Liver (tissue), 8 donors: ENCODE measurements at regions not wholly inside any gene's neighbourhood (a gene's known extent, or its start where the extent isn't known, plus 50 kb on each side); places are given as distances from the start of the nearest gene placed in this dataset.

Experiments used
- DNase-seq: peaks from one replicate; pipeline ENCODE4 v3.0.0-alpha.2; 2017; ENCODE audit warnings: low spot score
- H3K27ac ChIP-seq, 2 donors: one replicate each; pipeline ENCODE4 v1.7.0; 2013; ENCODE audit warnings: inconsistent platforms in 2 of 2, low read length in 2 of 2, control low read depth in 1 of 2, low read depth in 1 of 2, mild to moderate bottlenecking in 1 of 2
- H3K27me3 ChIP-seq, 4 donors: one replicate each; pipeline versions ENCODE4 v1.6.1 to v1.7.0; 2013; ENCODE audit warnings: low read length in 3 of 4, inconsistent platforms in 1 of 4, mild to moderate bottlenecking in 1 of 4, moderate library complexity in 1 of 4; ENCODE audit not compliant: control insufficient read depth in 4 of 4, insufficient read depth in 4 of 4
- H3K36me3 ChIP-seq, 4 donors: one replicate each; pipeline versions ENCODE4 v1.6.1 to v1.7.0; 2013; ENCODE audit warnings: low read length in 3 of 4, mild to moderate bottlenecking in 3 of 4, low read depth in 1 of 4, moderate library complexity in 1 of 4; ENCODE audit not compliant: control insufficient read depth in 4 of 4, insufficient read depth in 3 of 4
- H3K4me1 ChIP-seq, 4 donors: one replicate each; pipeline versions ENCODE4 v1.6.1 to v1.7.0; 2013; ENCODE audit warnings: low read length in 3 of 4, mild to moderate bottlenecking in 3 of 4, moderate library complexity in 1 of 4; ENCODE audit not compliant: control insufficient read depth in 4 of 4, insufficient read depth in 4 of 4
- H3K4me3 ChIP-seq, 3 donors: one replicate each; pipeline versions ENCODE4 v1.6.1 to v1.7.0; 2013; ENCODE audit warnings: low read length in 3 of 3, control low read depth in 1 of 3, low read depth in 1 of 3, mild to moderate bottlenecking in 1 of 3
- H3K9ac ChIP-seq, 2 donors: one replicate each; pipeline ENCODE4 v1.7.0; 2013; ENCODE audit warnings: low read length in 2 of 2, mild to moderate bottlenecking in 2 of 2, moderate library complexity in 2 of 2, control low read depth in 1 of 2, low read depth in 1 of 2
- H3K9me3 ChIP-seq, 4 donors: one replicate each; pipeline versions ENCODE4 v1.6.1 to v1.7.0; 2013; ENCODE audit warnings: low read length in 3 of 4; ENCODE audit not compliant: control insufficient read depth in 4 of 4
- ATF3 ChIP-seq: IDR thresholded peaks from 2 replicates; pipeline ENCODE4 v1.6.1; 2016; ENCODE audit warnings: antibody characterized with exemption
- EGR1 ChIP-seq, 2 donors: IDR thresholded peaks; 2 replicates each; pipeline ENCODE4 v1.6.1; 2016 to 2018; ENCODE audit warnings: antibody characterized with exemption in 2 of 2, low read depth in 2 of 2
- FOXA1 ChIP-seq: IDR thresholded peaks from 2 replicates; pipeline ENCODE4 v1.6.1; 2016; ENCODE audit warnings: antibody characterized with exemption
- FOXA2 ChIP-seq: IDR thresholded peaks from 2 replicates; pipeline ENCODE4 v1.6.1; 2016; ENCODE audit warnings: antibody characterized with exemption
- GABPA ChIP-seq, 2 donors: IDR thresholded peaks in 1 of 2; conservative IDR thresholded peaks in 1 of 2; 2 replicates each; pipeline ENCODE4 v1.6.1; 2016; ENCODE audit warnings: antibody characterized with exemption in 2 of 2, mild to moderate bottlenecking in 1 of 2, moderate library complexity in 1 of 2
- HNF4A ChIP-seq, 2 donors: conservative IDR thresholded peaks; 2 replicates each; pipeline ENCODE4 v1.6.1; 2016; ENCODE audit warnings: antibody characterized with exemption in 2 of 2, mild to moderate bottlenecking in 2 of 2
- HNF4G ChIP-seq: IDR thresholded peaks from 2 replicates; pipeline ENCODE4 v1.6.1; 2016; ENCODE audit warnings: antibody characterized with exemption
- NR2F2 ChIP-seq: IDR thresholded peaks from 2 replicates; pipeline ENCODE4 v1.6.1; 2016; ENCODE audit warnings: antibody characterized with exemption
- RAD21 ChIP-seq, 2 donors: IDR thresholded peaks; 2 replicates each; pipeline ENCODE4 v1.6.1; 2016; ENCODE audit warnings: antibody characterized with exemption in 2 of 2, mild to moderate bottlenecking in 2 of 2
- REST ChIP-seq: IDR thresholded peaks from 2 replicates; pipeline ENCODE4 v1.6.1; 2016; ENCODE audit warnings: antibody characterized with exemption, mild to moderate bottlenecking
- RXRA ChIP-seq, 2 donors: IDR thresholded peaks; 2 replicates each; pipeline ENCODE4 v1.6.1; 2017 to 2018; ENCODE audit warnings: antibody characterized with exemption in 2 of 2, mild to moderate bottlenecking in 1 of 2
- SP1 ChIP-seq: IDR thresholded peaks from 2 replicates; pipeline ENCODE4 v1.6.1; 2018; ENCODE audit warnings: antibody characterized with exemption, mild to moderate bottlenecking
- TAF1 ChIP-seq: conservative IDR thresholded peaks from 2 replicates; pipeline ENCODE4 v1.6.1; 2016; ENCODE audit warnings: antibody characterized with exemption, mild to moderate bottlenecking
- YY1 ChIP-seq: IDR thresholded peaks from 2 replicates; pipeline ENCODE4 v1.6.1; 2016; ENCODE audit warnings: antibody characterized with exemption, mild to moderate bottlenecking
- WGBS: extraction: QIAGEN DNeasy Blood & Tissue Kit; methylation state at CpG from one replicate; pipeline ENCODE4 v1.1.7; 2013; 5-methylcytosine and 5-hydroxymethylcytosine counted together
- TF ChIP-seq, protein P1 (sequence below): fragments of 150-350 bp; IDR thresholded peaks from 2 replicates; pipeline ENCODE4 v1.5.1; 2017; ENCODE audit warnings: improper control_type of control experiment, low read depth, low read length; ENCODE audit not compliant: missing input control
- TF ChIP-seq, protein P2 (sequence below): IDR thresholded peaks from 2 replicates; pipeline ENCODE4 v1.6.1; 2016; ENCODE audit warnings: antibody characterized with exemption
- TF ChIP-seq, protein P3 (sequence below): IDR thresholded peaks from 2 replicates; pipeline ENCODE4 v1.6.1; 2016; ENCODE audit warnings: antibody characterized with exemption
- donor health status: healthy.
- donor health status: healthy.
- donor health status: healthy.
- donor health status: healthy.
- donor health status: healthy.

- Histone ChIP-seq H3K9ac (no peak overlapping the region), H3K36me3 (no peaks in the 10 kb centered on the region), H3K27ac (no peak overlapping the region), H3K4me1 (no peaks in the 10 kb centered on the region), H3K9me3 (no peaks in the 10 kb centered on the region), H3K4me3 (no peak overlapping the region), H3K27me3 (no peaks in the 10 kb centered on the region)
- TF ChIP-seq, protein P1, sequence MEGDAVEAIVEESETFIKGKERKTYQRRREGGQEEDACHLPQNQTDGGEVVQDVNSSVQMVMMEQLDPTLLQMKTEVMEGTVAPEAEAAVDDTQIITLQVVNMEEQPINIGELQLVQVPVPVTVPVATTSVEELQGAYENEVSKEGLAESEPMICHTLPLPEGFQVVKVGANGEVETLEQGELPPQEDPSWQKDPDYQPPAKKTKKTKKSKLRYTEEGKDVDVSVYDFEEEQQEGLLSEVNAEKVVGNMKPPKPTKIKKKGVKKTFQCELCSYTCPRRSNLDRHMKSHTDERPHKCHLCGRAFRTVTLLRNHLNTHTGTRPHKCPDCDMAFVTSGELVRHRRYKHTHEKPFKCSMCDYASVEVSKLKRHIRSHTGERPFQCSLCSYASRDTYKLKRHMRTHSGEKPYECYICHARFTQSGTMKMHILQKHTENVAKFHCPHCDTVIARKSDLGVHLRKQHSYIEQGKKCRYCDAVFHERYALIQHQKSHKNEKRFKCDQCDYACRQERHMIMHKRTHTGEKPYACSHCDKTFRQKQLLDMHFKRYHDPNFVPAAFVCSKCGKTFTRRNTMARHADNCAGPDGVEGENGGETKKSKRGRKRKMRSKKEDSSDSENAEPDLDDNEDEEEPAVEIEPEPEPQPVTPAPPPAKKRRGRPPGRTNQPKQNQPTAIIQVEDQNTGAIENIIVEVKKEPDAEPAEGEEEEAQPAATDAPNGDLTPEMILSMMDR = no peak
- TF ChIP-seq EGR1 (IDR thresholded peaks at IDR 0.05; ENCODE audit: low read depth in 2 of 2) = no peak
- TF ChIP-seq YY1 = no peak
- TF ChIP-seq, protein P2, sequence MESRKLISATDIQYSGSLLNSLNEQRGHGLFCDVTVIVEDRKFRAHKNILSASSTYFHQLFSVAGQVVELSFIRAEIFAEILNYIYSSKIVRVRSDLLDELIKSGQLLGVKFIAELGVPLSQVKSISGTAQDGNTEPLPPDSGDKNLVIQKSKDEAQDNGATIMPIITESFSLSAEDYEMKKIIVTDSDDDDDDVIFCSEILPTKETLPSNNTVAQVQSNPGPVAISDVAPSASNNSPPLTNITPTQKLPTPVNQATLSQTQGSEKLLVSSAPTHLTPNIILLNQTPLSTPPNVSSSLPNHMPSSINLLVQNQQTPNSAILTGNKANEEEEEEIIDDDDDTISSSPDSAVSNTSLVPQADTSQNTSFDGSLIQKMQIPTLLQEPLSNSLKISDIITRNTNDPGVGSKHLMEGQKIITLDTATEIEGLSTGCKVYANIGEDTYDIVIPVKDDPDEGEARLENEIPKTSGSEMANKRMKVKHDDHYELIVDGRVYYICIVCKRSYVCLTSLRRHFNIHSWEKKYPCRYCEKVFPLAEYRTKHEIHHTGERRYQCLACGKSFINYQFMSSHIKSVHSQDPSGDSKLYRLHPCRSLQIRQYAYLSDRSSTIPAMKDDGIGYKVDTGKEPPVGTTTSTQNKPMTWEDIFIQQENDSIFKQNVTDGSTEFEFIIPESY = no peak
- TF ChIP-seq, protein P3, sequence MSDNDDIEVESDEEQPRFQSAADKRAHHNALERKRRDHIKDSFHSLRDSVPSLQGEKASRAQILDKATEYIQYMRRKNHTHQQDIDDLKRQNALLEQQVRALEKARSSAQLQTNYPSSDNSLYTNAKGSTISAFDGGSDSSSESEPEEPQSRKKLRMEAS = no peak
- no peak for TF ChIP-seq SP1
- no peak for TF ChIP-seq RXRA (IDR thresholded peaks at IDR 0.05)
- TF ChIP-seq HNF4A (conservative IDR thresholded peaks at IDR 0.05) = no peak
- no peak for TF ChIP-seq REST
- no peak for TF ChIP-seq ATF3
- TF ChIP-seq NR2F2 = no peak
- no peak for TF ChIP-seq TAF1
- no peak for TF ChIP-seq FOXA2
- TF ChIP-seq RAD21 (IDR thresholded peaks at IDR 0.05) = no peak
- no peak for TF ChIP-seq HNF4G
- no peak for TF ChIP-seq FOXA1
- WGBS = 92% methylated on average over 31 of the region's 31 CpGs
- DNase-seq = no peak
Observed at GRCh38 chr2:183892315-183892941, 705.9 kb upstream of the ZNF804A start.

GRCh38 chr2:183898641-183899040, 699.7 kb upstream of the ZNF804A start:
- H3K27ac ChIP-seq = no peak overlapping the region
- no peaks in the 10 kb centered on the region for H3K9me3 ChIP-seq
- no peak overlapping the region for H3K9ac ChIP-seq
- H3K4me1 ChIP-seq = no peaks in the 10 kb centered on the region
- H3K36me3 ChIP-seq = no peaks in the 10 kb centered on the region
- H3K27me3 ChIP-seq = no peaks in the 10 kb centered on the region
- no peak for DNase-seq
- 96% methylated on average over 1 of the region's 1 CpG for WGBS
- H3K4me3 ChIP-seq = no peak overlapping the region
- TF ChIP-seq, protein P1 = no peak
- TF ChIP-seq RXRA (IDR thresholded peaks at IDR 0.05) (no peak), NR2F2 (no peak), TAF1 (no peak), REST (no peak), HNF4A (conservative IDR thresholded peaks at IDR 0.05) (no peak), HNF4G (no peak), FOXA2 (no peak), GABPA (IDR thresholded peaks at IDR 0.05 in 1 of 2, conservative IDR thresholded peaks at IDR 0.05 in 1 of 2) (no peak), RAD21 (IDR thresholded peaks at IDR 0.05) (no peak)
- TF ChIP-seq, protein P3 = no peak
